HEK293 (cell line): ENCODE measurements at regions not wholly inside any gene's neighbourhood (a gene's known extent, or its start where the extent isn't known, plus 50 kb on each side); places are given as distances from the start of the nearest gene placed in this dataset.

ENCODE experiments used
- CTCF ChIA-PET: fragments of 350-600 bp; formaldehyde crosslinking; extraction: SDS; loops from one replicate; lab custom pipeline; 2021; ENCODE audit warnings: antibody characterized with exemption; lab: Yijun Ruan, JAX
- POLR2A ChIA-PET: fragments of 300-600 bp; formaldehyde crosslinking; extraction: SDS; loops from one replicate; lab custom pipeline; 2020; ENCODE audit warnings: antibody characterized with exemption, inconsistent platforms; lab: Yijun Ruan, JAX
- H3K27ac ChIP-seq: fragments of 200-500 bp; sonication (Bioruptor generic); 2 replicates; pipeline ENCODE4 v1.5.1; 2014; ENCODE audit warnings: low read depth, low read length, control low read depth, inconsistent platforms; ENCODE audit errors: extremely low read depth
- H3K36me3 ChIP-seq, 2 experiments: fragments of 200-500 bp in 1 of 2; sonication (Bioruptor generic) in 1 of 2; 1 replicate in 1 of 2; 2 replicates in 1 of 2; pipeline ENCODE4 v1.5.1; 2014 to 2017; ENCODE audit warnings: inconsistent platforms in 2 of 2, low read length in 2 of 2; ENCODE audit not compliant: control insufficient read depth in 2 of 2, insufficient read depth in 1 of 2
- H3K4me1 ChIP-seq: fragments of 200-500 bp; sonication (Bioruptor generic); 2 replicates; pipeline ENCODE4 v1.5.1; 2014; ENCODE audit warnings: mild to moderate bottlenecking, low read length, inconsistent platforms; ENCODE audit not compliant: control insufficient read depth, insufficient read depth
- H3K4me3 ChIP-seq: 2 replicates; pipeline ENCODE4 v1.5.1; 2011; ENCODE audit warnings: low read depth, mild to moderate bottlenecking, control low read depth, low read length, moderate library complexity
- H3K9me3 ChIP-seq: fragments of 200-500 bp; sonication (Bioruptor generic); 2 replicates; pipeline ENCODE4 v1.5.1; 2014; ENCODE audit warnings: low read depth, low read length, inconsistent platforms; ENCODE audit not compliant: control insufficient read depth, insufficient read depth
- GLI2 ChIP-seq: fragments of 450-650 bp; formaldehyde crosslinking; IDR thresholded peaks from 2 replicates; pipeline ENCODE4; 2017; ENCODE audit warnings: missing biosample characterization, missing genetic modification characterization, low read depth, borderline replicate concordance
- GLI4 ChIP-seq: fragments of 450-650 bp; formaldehyde crosslinking; IDR thresholded peaks from 2 replicates; pipeline ENCODE4 v1.5.1; 2016; ENCODE audit warnings: missing biosample characterization, missing genetic modification characterization
- KLF16 ChIP-seq: fragments of 450-650 bp; formaldehyde crosslinking; IDR thresholded peaks from 2 replicates; pipeline ENCODE4 v1.5.1; 2017; ENCODE audit warnings: missing biosample characterization, missing genetic modification characterization
- PRDM1 ChIP-seq: fragments of 450-650 bp; formaldehyde crosslinking; IDR thresholded peaks from 2 replicates; pipeline ENCODE4; 2016; ENCODE audit warnings: missing biosample characterization, missing genetic modification characterization
- YY1 ChIP-seq: fragments of 450-650 bp; formaldehyde crosslinking; IDR thresholded peaks from 2 replicates; pipeline ENCODE4 v1.5.1; 2018; ENCODE audit warnings: missing biosample characterization, missing genetic modification characterization
- ZNF121 ChIP-seq: fragments of 450-650 bp; formaldehyde crosslinking; IDR thresholded peaks from 2 replicates; pipeline ENCODE4 v1.5.1; 2016; ENCODE audit warnings: missing biosample characterization, missing genetic modification characterization
- ZNF19 ChIP-seq: fragments of 450-650 bp; formaldehyde crosslinking; IDR thresholded peaks from 2 replicates; pipeline ENCODE4; 2016; ENCODE audit warnings: missing biosample characterization, missing genetic modification characterization, low read depth
- ZNF202 ChIP-seq: fragments of 450-650 bp; formaldehyde crosslinking; IDR thresholded peaks from 2 replicates; pipeline ENCODE4 v1.5.1; 2016; ENCODE audit warnings: missing biosample characterization, missing genetic modification characterization, borderline replicate concordance
- ZNF311 ChIP-seq: fragments of 450-650 bp; formaldehyde crosslinking; IDR thresholded peaks from 2 replicates; pipeline ENCODE4 v1.5.1; 2017; ENCODE audit warnings: missing biosample characterization, missing genetic modification characterization, borderline replicate concordance
- ZNF350 ChIP-seq: fragments of 450-650 bp; formaldehyde crosslinking; IDR thresholded peaks from 2 replicates; pipeline ENCODE4 v1.5.0; 2017; ENCODE audit warnings: missing biosample characterization, mild to moderate bottlenecking, missing genetic modification characterization
- ZNF366 ChIP-seq: fragments of 450-650 bp; formaldehyde crosslinking; conservative IDR thresholded peaks from 2 replicates; pipeline ENCODE4 v1.5.1; 2016; ENCODE audit warnings: missing biosample characterization, missing genetic modification characterization
- ZNF426 ChIP-seq: fragments of 450-650 bp; formaldehyde crosslinking; IDR thresholded peaks from 2 replicates; pipeline ENCODE4 v1.5.1; 2017; ENCODE audit warnings: missing biosample characterization, missing genetic modification characterization, mild to moderate bottlenecking, inconsistent platforms, moderate library complexity
- ZNF449 ChIP-seq: fragments of 450-650 bp; formaldehyde crosslinking; IDR thresholded peaks from 2 replicates; pipeline ENCODE4 v1.5.1; 2017; ENCODE audit warnings: missing biosample characterization, mild to moderate bottlenecking, missing genetic modification characterization, moderate library complexity
- ZNF621 ChIP-seq: fragments of 450-650 bp; formaldehyde crosslinking; IDR thresholded peaks from 2 replicates; pipeline ENCODE4 v1.5.1; 2017; ENCODE audit warnings: missing biosample characterization, missing genetic modification characterization
- ZNF626 ChIP-seq: fragments of 450-650 bp; sonication (Bioruptor Pico); formaldehyde crosslinking; IDR thresholded peaks from 2 replicates; pipeline ENCODE4 v1.5.1; 2018; ENCODE audit warnings: missing biosample characterization, missing genetic modification characterization, inconsistent platforms
- ZNF658 ChIP-seq: fragments of 450-650 bp; formaldehyde crosslinking; IDR thresholded peaks from 2 replicates; pipeline ENCODE4; 2016; ENCODE audit warnings: missing biosample characterization, missing genetic modification characterization
- ZNF701 ChIP-seq: fragments of 450-650 bp; formaldehyde crosslinking; IDR thresholded peaks from 2 replicates; pipeline ENCODE4 v1.5.1; 2016; ENCODE audit warnings: missing biosample characterization, missing genetic modification characterization
- ZNF776 ChIP-seq: fragments of 450-650 bp; formaldehyde crosslinking; IDR thresholded peaks from 2 replicates; pipeline ENCODE4 v1.5.0; 2017; ENCODE audit warnings: missing biosample characterization, missing genetic modification characterization, borderline replicate concordance
- ZNF785 ChIP-seq: fragments of 450-650 bp; formaldehyde crosslinking; IDR thresholded peaks from 2 replicates; pipeline ENCODE4 v1.5.1; 2016; ENCODE audit warnings: missing biosample characterization, missing genetic modification characterization
- TF ChIP-seq, protein P1 (sequence below): fragments of 450-650 bp; formaldehyde crosslinking; IDR thresholded peaks from 2 replicates; pipeline ENCODE4 v1.5.1; 2016; ENCODE audit warnings: missing biosample characterization, missing genetic modification characterization
- TF ChIP-seq, protein P2 (sequence below): fragments of 450-650 bp; formaldehyde crosslinking; conservative IDR thresholded peaks from 2 replicates; pipeline ENCODE4 v1.5.1; 2016; ENCODE audit warnings: low read depth, missing biosample characterization, missing genetic modification characterization
- TF ChIP-seq, protein P3 (sequence below): fragments of 450-650 bp; formaldehyde crosslinking; IDR thresholded peaks from 2 replicates; pipeline ENCODE4 v1.5.1; 2016; ENCODE audit warnings: missing biosample characterization, missing genetic modification characterization
- TF ChIP-seq, protein P4 (sequence below): fragments of 450-650 bp; formaldehyde crosslinking; IDR thresholded peaks from 2 replicates; pipeline ENCODE4 v1.5.1; 2016; ENCODE audit warnings: missing biosample characterization, missing genetic modification characterization

DNA sequence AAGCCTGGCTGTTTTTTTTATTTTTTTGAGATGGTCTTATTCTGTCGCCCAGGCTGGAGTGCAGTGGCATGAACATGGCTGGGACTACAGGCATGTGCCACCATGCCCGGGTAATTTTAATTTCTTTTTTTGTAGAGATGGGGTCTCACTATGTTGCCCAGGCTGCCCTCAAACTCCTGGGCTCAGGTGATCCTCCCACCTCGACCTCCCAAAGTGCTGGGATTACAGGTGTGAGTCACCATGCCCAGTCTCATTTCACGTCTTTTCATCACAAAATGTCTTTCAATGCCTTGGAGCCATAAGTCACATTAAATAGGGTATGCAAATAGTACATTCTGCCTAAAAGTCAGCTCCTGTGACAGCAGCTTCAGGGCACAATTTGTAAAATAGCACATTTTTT is 52.8 kb downstream of the SOX2 start:
- POLR2A ChIA-PET = no interaction called here

DNA sequence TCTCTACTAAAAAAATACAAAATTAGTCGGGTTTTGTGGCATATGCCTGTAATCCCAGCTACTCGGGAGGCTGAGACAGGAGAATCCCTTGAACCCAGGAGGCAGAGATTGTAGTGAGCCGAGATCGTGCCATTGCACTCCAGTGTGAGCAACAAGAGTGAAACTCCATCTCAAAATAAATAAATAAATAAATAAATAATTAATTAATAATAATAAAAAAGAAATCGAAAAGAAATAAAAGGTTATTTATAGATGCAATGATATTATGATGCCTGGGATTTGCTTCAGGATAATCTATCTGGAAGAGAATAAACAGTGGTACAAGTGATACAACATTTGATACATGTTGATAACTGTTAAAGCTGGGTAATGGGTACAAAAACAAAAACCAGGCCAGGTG is 58.6 kb downstream of the SOX2 start:
- Histone ChIP-seq H3K9me3 (no peaks in the 10 kb centered on the region), H3K4me3 (no peak overlapping the region), H3K27ac (no peak overlapping the region), H3K36me3 (no peaks in the 10 kb centered on the region), H3K4me1 (no peaks in the 10 kb centered on the region)
- ChIA-PET CTCF (interaction anchor here (0.6 kb wide), 2 partner anchors 155 to 361 kb away, joined by 3 read pairs; no protein-coding TSS in a partner anchor), POLR2A (no interaction called here)
- no peak for TF ChIP-seq ZNF658 (tag by site-specific recombination)
- TF ChIP-seq GLI2 (tag by site-specific recombination) = no peak
- TF ChIP-seq GLI4 (tag by site-specific recombination) = no peak
- no peak for TF ChIP-seq ZNF626 (tag by site-specific recombination)
- TF ChIP-seq, protein P1, sequence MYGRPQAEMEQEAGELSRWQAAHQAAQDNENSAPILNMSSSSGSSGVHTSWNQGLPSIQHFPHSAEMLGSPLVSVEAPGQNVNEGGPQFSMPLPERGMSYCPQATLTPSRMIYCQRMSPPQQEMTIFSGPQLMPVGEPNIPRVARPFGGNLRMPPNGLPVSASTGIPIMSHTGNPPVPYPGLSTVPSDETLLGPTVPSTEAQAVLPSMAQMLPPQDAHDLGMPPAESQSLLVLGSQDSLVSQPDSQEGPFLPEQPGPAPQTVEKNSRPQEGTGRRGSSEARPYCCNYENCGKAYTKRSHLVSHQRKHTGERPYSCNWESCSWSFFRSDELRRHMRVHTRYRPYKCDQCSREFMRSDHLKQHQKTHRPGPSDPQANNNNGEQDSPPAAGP (tag by site-specific recombination) = no peak
- no peak for TF ChIP-seq ZNF621 (tag by site-specific recombination)
- no peak for TF ChIP-seq ZNF366 (tag by site-specific recombination)
- no peak for TF ChIP-seq ZNF311 (tag by site-specific recombination)
- TF ChIP-seq ZNF202 (tag by site-specific recombination) = no peak
- no peak for TF ChIP-seq ZNF426 (tag by site-specific recombination)
- TF ChIP-seq YY1 (tag by site-specific recombination) = no peak

More for the DNA sequence above, 52.8 kb downstream of the SOX2 start:
- no peak for TF ChIP-seq KLF16 (tag by site-specific recombination)
- TF ChIP-seq ZNF121 (tag by site-specific recombination) = 0 out of 2 replicates have a peak, but pooled peaks have one; percentile 37
- H3K9me3 ChIP-seq = no peaks in the 10 kb centered on the region
- no peaks in the 10 kb centered on the region; the same call in 1 of the 2 replicates for H3K4me1 ChIP-seq
- CTCF ChIA-PET = no interaction called here
- no peak overlapping the region for H3K27ac ChIP-seq
- no peak overlapping the region for H3K4me3 ChIP-seq
- H3K36me3 ChIP-seq = no peaks in the 10 kb centered on the region

- H3K4me3 ChIP-seq = no peak overlapping the region
- CTCF ChIA-PET = no interaction called here
- TF ChIP-seq, protein P2, sequence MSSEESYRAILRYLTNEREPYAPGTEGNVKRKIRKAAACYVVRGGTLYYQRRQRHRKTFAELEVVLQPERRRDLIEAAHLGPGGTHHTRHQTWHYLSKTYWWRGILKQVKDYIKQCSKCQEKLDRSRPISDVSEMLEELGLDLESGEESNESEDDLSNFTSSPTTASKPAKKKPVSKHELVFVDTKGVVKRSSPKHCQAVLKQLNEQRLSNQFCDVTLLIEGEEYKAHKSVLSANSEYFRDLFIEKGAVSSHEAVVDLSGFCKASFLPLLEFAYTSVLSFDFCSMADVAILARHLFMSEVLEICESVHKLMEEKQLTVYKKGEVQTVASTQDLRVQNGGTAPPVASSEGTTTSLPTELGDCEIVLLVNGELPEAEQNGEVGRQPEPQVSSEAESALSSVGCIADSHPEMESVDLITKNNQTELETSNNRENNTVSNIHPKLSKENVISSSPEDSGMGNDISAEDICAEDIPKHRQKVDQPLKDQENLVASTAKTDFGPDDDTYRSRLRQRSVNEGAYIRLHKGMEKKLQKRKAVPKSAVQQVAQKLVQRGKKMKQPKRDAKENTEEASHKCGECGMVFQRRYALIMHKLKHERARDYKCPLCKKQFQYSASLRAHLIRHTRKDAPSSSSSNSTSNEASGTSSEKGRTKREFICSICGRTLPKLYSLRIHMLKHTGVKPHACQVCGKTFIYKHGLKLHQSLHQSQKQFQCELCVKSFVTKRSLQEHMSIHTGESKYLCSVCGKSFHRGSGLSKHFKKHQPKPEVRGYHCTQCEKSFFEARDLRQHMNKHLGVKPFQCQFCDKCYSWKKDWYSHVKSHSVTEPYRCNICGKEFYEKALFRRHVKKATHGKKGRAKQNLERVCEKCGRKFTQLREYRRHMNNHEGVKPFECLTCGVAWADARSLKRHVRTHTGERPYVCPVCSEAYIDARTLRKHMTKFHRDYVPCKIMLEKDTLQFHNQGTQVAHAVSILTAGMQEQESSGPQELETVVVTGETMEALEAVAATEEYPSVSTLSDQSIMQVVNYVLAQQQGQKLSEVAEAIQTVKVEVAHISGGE (tag by site-specific recombination) = no peak
- no peak for TF ChIP-seq ZNF701
- TF ChIP-seq ZNF19 (tag by site-specific recombination) = no peak
- no peak for TF ChIP-seq ZNF776 (tag by site-specific recombination)
- TF ChIP-seq ZNF350 (tag by site-specific recombination) = no peak
- TF ChIP-seq, protein P3, sequence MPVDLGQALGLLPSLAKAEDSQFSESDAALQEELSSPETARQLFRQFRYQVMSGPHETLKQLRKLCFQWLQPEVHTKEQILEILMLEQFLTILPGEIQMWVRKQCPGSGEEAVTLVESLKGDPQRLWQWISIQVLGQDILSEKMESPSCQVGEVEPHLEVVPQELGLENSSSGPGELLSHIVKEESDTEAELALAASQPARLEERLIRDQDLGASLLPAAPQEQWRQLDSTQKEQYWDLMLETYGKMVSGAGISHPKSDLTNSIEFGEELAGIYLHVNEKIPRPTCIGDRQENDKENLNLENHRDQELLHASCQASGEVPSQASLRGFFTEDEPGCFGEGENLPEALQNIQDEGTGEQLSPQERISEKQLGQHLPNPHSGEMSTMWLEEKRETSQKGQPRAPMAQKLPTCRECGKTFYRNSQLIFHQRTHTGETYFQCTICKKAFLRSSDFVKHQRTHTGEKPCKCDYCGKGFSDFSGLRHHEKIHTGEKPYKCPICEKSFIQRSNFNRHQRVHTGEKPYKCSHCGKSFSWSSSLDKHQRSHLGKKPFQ (tag by site-specific recombination) = no peak
- TF ChIP-seq ZNF449 (tag by site-specific recombination) = no peak
- TF ChIP-seq PRDM1 (tag by site-specific recombination) = no peak
- TF ChIP-seq, protein P4, sequence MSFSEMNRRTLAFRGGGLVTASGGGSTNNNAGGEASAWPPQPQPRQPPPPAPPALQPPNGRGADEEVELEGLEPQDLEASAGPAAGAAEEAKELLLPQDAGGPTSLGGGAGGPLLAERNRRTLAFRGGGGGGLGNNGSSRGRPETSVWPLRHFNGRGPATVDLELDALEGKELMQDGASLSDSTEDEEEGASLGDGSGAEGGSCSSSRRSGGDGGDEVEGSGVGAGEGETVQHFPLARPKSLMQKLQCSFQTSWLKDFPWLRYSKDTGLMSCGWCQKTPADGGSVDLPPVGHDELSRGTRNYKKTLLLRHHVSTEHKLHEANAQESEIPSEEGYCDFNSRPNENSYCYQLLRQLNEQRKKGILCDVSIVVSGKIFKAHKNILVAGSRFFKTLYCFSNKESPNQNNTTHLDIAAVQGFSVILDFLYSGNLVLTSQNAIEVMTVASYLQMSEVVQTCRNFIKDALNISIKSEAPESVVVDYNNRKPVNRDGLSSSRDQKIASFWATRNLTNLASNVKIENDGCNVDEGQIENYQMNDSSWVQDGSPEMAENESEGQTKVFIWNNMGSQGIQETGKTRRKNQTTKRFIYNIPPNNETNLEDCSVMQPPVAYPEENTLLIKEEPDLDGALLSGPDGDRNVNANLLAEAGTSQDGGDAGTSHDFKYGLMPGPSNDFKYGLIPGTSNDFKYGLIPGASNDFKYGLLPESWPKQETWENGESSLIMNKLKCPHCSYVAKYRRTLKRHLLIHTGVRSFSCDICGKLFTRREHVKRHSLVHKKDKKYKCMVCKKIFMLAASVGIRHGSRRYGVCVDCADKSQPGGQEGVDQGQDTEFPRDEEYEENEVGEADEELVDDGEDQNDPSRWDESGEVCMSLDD (tag by site-specific recombination) = no peak
- TF ChIP-seq ZNF785 (tag by site-specific recombination) = no peak
Observed at GRCh38 chr3:181771120-181771519, 59.4 kb downstream of the SOX2 start.

More at GRCh38 chr3:181771120-181771519, 59.4 kb downstream of the SOX2 start:
- POLR2A ChIA-PET = no interaction called here
- Histone ChIP-seq H3K36me3 (no peaks in the 10 kb centered on the region), H3K4me1 (no peaks in the 10 kb centered on the region), H3K9me3 (no peaks in the 10 kb centered on the region), H3K27ac (no peak overlapping the region)
